ENCODE measurements at regions not wholly inside any gene's neighbourhood (a gene's known extent, or its start where the extent isn't known, plus 50 kb on each side); places are given as distances from the start of the nearest gene placed in this dataset.

- no peak for DNase-seq
- TF ChIP-seq CTCF (IDR thresholded peaks at IDR 0.05), result no peak
- intact Hi-C loops (cut with DNase I; ENCODE audit: low total_unique reads), result no loop called here
Measured at GRCh38 chr5:82925061-82925411, 152.2 kb downstream of the TMEM167A start.

GRCh38 chr5:82924226-82925060 lies 152.8 kb downstream of the TMEM167A start:
- intact Hi-C loops (cut with DNase I; ENCODE audit: low total_unique reads), result no loop called here
- Histone ChIP-seq H3K9me3 (no peaks in the 10 kb centered on the region), H3K4me1 (peaks cover 0 to 19% (median 5%) of the 10 kb centered on the region in 4 donors), H3K4me3 (no peak overlapping the region), H3K36me3 (no peaks in the 10 kb centered on the region), H3K27me3 (no peaks in the 10 kb centered on the region), H3K27ac (peak overlapping the region in 1 of 2 donors; percentile 21)
- DNase-seq, result no peak
- no peak for TF ChIP-seq CTCF (IDR thresholded peaks at IDR 0.05)

More at GRCh38 chr5:82925061-82925411, 152.2 kb downstream of the TMEM167A start:
- Histone ChIP-seq H3K27ac (peak overlapping the region in 1 of 2 donors; percentile 21), H3K4me1 (peaks cover 0 to 19% (median 5%) of the 10 kb centered on the region in 4 donors), H3K36me3 (no peaks in the 10 kb centered on the region), H3K9me3 (no peaks in the 10 kb centered on the region), H3K4me3 (no peak overlapping the region), H3K27me3 (no peaks in the 10 kb centered on the region)

- no peak for DNase-seq
- peaks cover 0 to 19% (median 5%) of the 10 kb centered on the region in 4 donors for H3K4me1 ChIP-seq
- no peak for TF ChIP-seq CTCF (IDR thresholded peaks at IDR 0.05)
Measured at GRCh38 chr5:82922086-82922734, 155.0 kb downstream of the TMEM167A start.

GRCh38 chr5:82918311-82919031 lies 158.7 kb downstream of the TMEM167A start:
- no peak for DNase-seq
- H3K9me3 ChIP-seq, result peaks cover 0 to 14% (median 0%) of the 10 kb centered on the region in 3 donors
- TF ChIP-seq CTCF (IDR thresholded peaks at IDR 0.05), result no peak
- no peaks in the 10 kb centered on the region for H3K27me3 ChIP-seq
- no peak overlapping the region for H3K4me3 ChIP-seq
- H3K27ac ChIP-seq, result no peak overlapping the region
- intact Hi-C loops (cut with DNase I; ENCODE audit: low total_unique reads), result no loop called here
- no peaks in the 10 kb centered on the region for H3K36me3 ChIP-seq
- H3K4me1 ChIP-seq, result peaks cover 0 to 1% (median 0%) of the 10 kb centered on the region in 4 donors

More at GRCh38 chr5:82922086-82922734, 155.0 kb downstream of the TMEM167A start:
- no peak overlapping the region for H3K27ac ChIP-seq
- no peaks in the 10 kb centered on the region for H3K27me3 ChIP-seq
- H3K36me3 ChIP-seq, result no peaks in the 10 kb centered on the region
- H3K9me3 ChIP-seq, result no peaks in the 10 kb centered on the region
- no peak overlapping the region for H3K4me3 ChIP-seq
- intact Hi-C loops (cut with DNase I; ENCODE audit: low total_unique reads), result no loop called here

GRCh38 chr5:82917584-82917983 lies 159.6 kb downstream of the TMEM167A start:
- intact Hi-C loops (cut with DNase I; ENCODE audit: low total_unique reads), result no loop called here
- peaks cover 0 to 14% (median 0%) of the 10 kb centered on the region in 3 donors for H3K9me3 ChIP-seq
- H3K27me3 ChIP-seq, result no peaks in the 10 kb centered on the region
- no peaks in the 10 kb centered on the region for H3K4me1 ChIP-seq
- no peak overlapping the region for H3K4me3 ChIP-seq
- no peaks in the 10 kb centered on the region for H3K36me3 ChIP-seq
- no peak overlapping the region for H3K27ac ChIP-seq
- no peak for TF ChIP-seq CTCF (IDR thresholded peaks at IDR 0.05)
- DNase-seq, result no peak

All from tibial artery (tissue), 4 donors.